ENCODE measurements at regions not wholly inside any gene's neighbourhood (a gene's known extent, or its start where the extent isn't known, plus 50 kb on each side); places are given as distances from the start of the nearest gene placed in this dataset.

DNA sequence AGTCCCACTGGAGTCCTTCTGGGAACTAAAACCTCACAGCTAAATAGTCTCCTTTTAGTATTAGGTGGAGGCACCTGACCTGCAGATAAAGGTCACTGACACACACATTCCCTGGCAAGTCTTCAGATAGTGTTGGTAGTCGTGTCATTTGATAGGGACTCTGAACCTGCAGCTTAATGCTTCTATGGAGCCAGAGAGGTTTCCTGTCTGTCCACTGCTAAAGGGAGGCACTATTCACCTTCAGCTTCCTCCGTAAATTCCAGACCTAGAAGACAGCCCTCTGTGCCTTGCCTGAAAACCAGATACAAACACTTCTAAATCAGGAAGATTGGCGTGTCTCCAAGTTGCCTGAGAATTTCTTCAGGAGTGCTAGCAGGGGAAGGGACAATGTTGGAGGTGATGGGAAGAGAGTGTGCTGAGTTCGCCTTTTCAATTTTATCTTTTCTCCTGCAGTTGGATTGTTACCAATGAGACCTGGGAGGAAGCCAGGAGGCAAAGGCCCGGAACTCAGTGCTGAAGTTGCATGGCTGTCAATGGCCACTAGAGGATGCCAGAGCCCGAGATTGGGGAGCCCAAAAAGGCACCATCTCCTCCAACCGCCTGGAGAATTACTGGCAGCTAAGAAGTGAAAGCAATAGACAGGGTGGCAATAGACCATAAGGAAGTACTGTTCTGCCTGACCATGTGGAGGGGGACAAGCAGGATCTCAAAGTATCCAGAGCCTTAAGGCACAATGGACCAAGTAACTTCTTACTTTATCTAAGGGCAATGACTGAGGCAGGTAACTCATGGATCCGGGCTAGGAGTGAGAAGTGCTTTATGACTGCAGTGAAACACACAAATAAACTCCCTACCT is 81.6 kb upstream of the SCAF11 start:
- TF ChIP-seq, protein P1, sequence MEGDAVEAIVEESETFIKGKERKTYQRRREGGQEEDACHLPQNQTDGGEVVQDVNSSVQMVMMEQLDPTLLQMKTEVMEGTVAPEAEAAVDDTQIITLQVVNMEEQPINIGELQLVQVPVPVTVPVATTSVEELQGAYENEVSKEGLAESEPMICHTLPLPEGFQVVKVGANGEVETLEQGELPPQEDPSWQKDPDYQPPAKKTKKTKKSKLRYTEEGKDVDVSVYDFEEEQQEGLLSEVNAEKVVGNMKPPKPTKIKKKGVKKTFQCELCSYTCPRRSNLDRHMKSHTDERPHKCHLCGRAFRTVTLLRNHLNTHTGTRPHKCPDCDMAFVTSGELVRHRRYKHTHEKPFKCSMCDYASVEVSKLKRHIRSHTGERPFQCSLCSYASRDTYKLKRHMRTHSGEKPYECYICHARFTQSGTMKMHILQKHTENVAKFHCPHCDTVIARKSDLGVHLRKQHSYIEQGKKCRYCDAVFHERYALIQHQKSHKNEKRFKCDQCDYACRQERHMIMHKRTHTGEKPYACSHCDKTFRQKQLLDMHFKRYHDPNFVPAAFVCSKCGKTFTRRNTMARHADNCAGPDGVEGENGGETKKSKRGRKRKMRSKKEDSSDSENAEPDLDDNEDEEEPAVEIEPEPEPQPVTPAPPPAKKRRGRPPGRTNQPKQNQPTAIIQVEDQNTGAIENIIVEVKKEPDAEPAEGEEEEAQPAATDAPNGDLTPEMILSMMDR (IDR thresholded peaks at IDR 0.05), result peak; percentile 57 to 78 (median 70)
- TF ChIP-seq POLR2A (IDR thresholded peaks at IDR 0.05), result no peak
